HEK293 (cell line): ENCODE measurements at regions not wholly inside any gene's neighbourhood (a gene's known extent, or its start where the extent isn't known, plus 50 kb on each side); places are given as distances from the start of the nearest gene placed in this dataset.

Experiments used
- CTCF ChIA-PET: fragments of 350-600 bp; formaldehyde crosslinking; extraction: SDS; loops from one replicate; lab custom pipeline; 2021; ENCODE audit warnings: antibody characterized with exemption; lab: Yijun Ruan, JAX
- POLR2A ChIA-PET: fragments of 300-600 bp; formaldehyde crosslinking; extraction: SDS; loops from one replicate; lab custom pipeline; 2020; ENCODE audit warnings: antibody characterized with exemption, inconsistent platforms; lab: Yijun Ruan, JAX
- H3K27ac ChIP-seq: fragments of 200-500 bp; sonication (Bioruptor generic); 2 replicates; pipeline ENCODE4 v1.5.1; 2014; ENCODE audit warnings: low read depth, low read length, control low read depth, inconsistent platforms; ENCODE audit errors: extremely low read depth
- H3K36me3 ChIP-seq, 2 experiments: fragments of 200-500 bp in 1 of 2; sonication (Bioruptor generic) in 1 of 2; 1 replicate in 1 of 2; 2 replicates in 1 of 2; pipeline ENCODE4 v1.5.1; 2014 to 2017; ENCODE audit warnings: inconsistent platforms in 2 of 2, low read length in 2 of 2; ENCODE audit not compliant: control insufficient read depth in 2 of 2, insufficient read depth in 1 of 2
- H3K4me1 ChIP-seq: fragments of 200-500 bp; sonication (Bioruptor generic); 2 replicates; pipeline ENCODE4 v1.5.1; 2014; ENCODE audit warnings: mild to moderate bottlenecking, low read length, inconsistent platforms; ENCODE audit not compliant: control insufficient read depth, insufficient read depth
- H3K4me3 ChIP-seq: 2 replicates; pipeline ENCODE4 v1.5.1; 2011; ENCODE audit warnings: low read depth, mild to moderate bottlenecking, control low read depth, low read length, moderate library complexity
- H3K9me3 ChIP-seq: fragments of 200-500 bp; sonication (Bioruptor generic); 2 replicates; pipeline ENCODE4 v1.5.1; 2014; ENCODE audit warnings: low read depth, low read length, inconsistent platforms; ENCODE audit not compliant: control insufficient read depth, insufficient read depth
- KLF8 ChIP-seq: fragments of 450-650 bp; formaldehyde crosslinking; IDR thresholded peaks from 2 replicates; pipeline ENCODE4 v1.5.1; 2016; ENCODE audit warnings: missing biosample characterization, missing genetic modification characterization
- PATZ1 ChIP-seq: fragments of 450-650 bp; formaldehyde crosslinking; IDR thresholded peaks from 2 replicates; pipeline ENCODE4 v1.5.1; 2016; ENCODE audit warnings: missing biosample characterization, missing genetic modification characterization
- REST ChIP-seq: fragments of 450-650 bp; formaldehyde crosslinking; IDR thresholded peaks from 2 replicates; pipeline ENCODE4 v1.5.1; 2016; ENCODE audit warnings: missing biosample characterization, missing genetic modification characterization
- ZBTB21 ChIP-seq: fragments of 450-650 bp; formaldehyde crosslinking; IDR thresholded peaks from 2 replicates; pipeline ENCODE4 v1.5.1; 2017; ENCODE audit warnings: missing biosample characterization, missing genetic modification characterization
- ZNF112 ChIP-seq: fragments of 450-650 bp; formaldehyde crosslinking; IDR thresholded peaks from 2 replicates; pipeline ENCODE4 v1.5.0; 2017; ENCODE audit warnings: missing biosample characterization, missing genetic modification characterization
- ZNF140 ChIP-seq: fragments of 450-650 bp; formaldehyde crosslinking; IDR thresholded peaks from 2 replicates; pipeline ENCODE4 v1.5.1; 2016; ENCODE audit warnings: missing biosample characterization, missing genetic modification characterization
- ZNF221 ChIP-seq: fragments of 450-650 bp; formaldehyde crosslinking; IDR thresholded peaks from 2 replicates; pipeline ENCODE4 v1.5.1; 2017; ENCODE audit warnings: missing biosample characterization, missing genetic modification characterization, borderline replicate concordance
- ZNF248 ChIP-seq: fragments of 450-650 bp; formaldehyde crosslinking; IDR thresholded peaks from 2 replicates; pipeline ENCODE4 v1.5.1; 2017; ENCODE audit warnings: missing biosample characterization, missing genetic modification characterization
- ZNF266 ChIP-seq: fragments of 450-650 bp; formaldehyde crosslinking; IDR thresholded peaks from 2 replicates; pipeline ENCODE4 v1.5.1; 2016; ENCODE audit warnings: missing biosample characterization, missing genetic modification characterization, low read depth
- ZNF280C ChIP-seq: fragments of 450-650 bp; formaldehyde crosslinking; IDR thresholded peaks from 2 replicates; pipeline ENCODE4 v1.5.1; 2016; ENCODE audit warnings: missing biosample characterization, missing genetic modification characterization
- ZNF280D ChIP-seq: fragments of 450-650 bp; formaldehyde crosslinking; IDR thresholded peaks from 2 replicates; pipeline ENCODE4 v1.5.1; 2016; ENCODE audit warnings: missing biosample characterization, missing genetic modification characterization
- ZNF449 ChIP-seq: fragments of 450-650 bp; formaldehyde crosslinking; IDR thresholded peaks from 2 replicates; pipeline ENCODE4 v1.5.1; 2017; ENCODE audit warnings: missing biosample characterization, mild to moderate bottlenecking, missing genetic modification characterization, moderate library complexity
- ZNF48 ChIP-seq: fragments of 450-650 bp; formaldehyde crosslinking; IDR thresholded peaks from 2 replicates; pipeline ENCODE4 v1.5.1; 2016; ENCODE audit warnings: missing biosample characterization, missing genetic modification characterization
- ZNF510 ChIP-seq: fragments of 450-650 bp; formaldehyde crosslinking; IDR thresholded peaks from 2 replicates; pipeline ENCODE4 v1.5.1; 2018; ENCODE audit warnings: mild to moderate bottlenecking, missing genetic modification characterization, missing biosample characterization; ENCODE audit not compliant: insufficient replicate concordance
- ZNF530 ChIP-seq: fragments of 450-650 bp; formaldehyde crosslinking; IDR thresholded peaks from 2 replicates; pipeline ENCODE4 v1.5.1; 2016; ENCODE audit warnings: low read depth, missing biosample characterization, missing genetic modification characterization
- ZNF645 ChIP-seq: fragments of 450-650 bp; formaldehyde crosslinking; IDR thresholded peaks from 2 replicates; pipeline ENCODE4; 2016; ENCODE audit warnings: missing biosample characterization, missing genetic modification characterization
- ZNF658 ChIP-seq: fragments of 450-650 bp; formaldehyde crosslinking; IDR thresholded peaks from 2 replicates; pipeline ENCODE4; 2016; ENCODE audit warnings: missing biosample characterization, missing genetic modification characterization
- ZNF704 ChIP-seq: fragments of 450-650 bp; formaldehyde crosslinking; IDR thresholded peaks from 2 replicates; pipeline ENCODE4 v1.5.1; 2016; ENCODE audit warnings: missing biosample characterization, missing genetic modification characterization

GRCh38 chr5:143761663-143762062, 50.3 kb upstream of the HMHB1 start:
- CTCF ChIA-PET: interaction anchor here (0.6 kb wide), 1 partner anchor 429 kb away, joined by 3 read pairs; no protein-coding TSS in a partner anchor
- TF ChIP-seq ZNF704 (tag by site-specific recombination) (no peak), ZNF658 (no peak), ZNF530 (no peak), ZNF221 (tag by site-specific recombination) (no peak), ZNF112 (tag by site-specific recombination) (no peak), ZNF449 (tag by site-specific recombination) (no peak), KLF8 (tag by site-specific recombination) (no peak), PATZ1 (tag by site-specific recombination) (no peak), ZNF140 (tag by site-specific recombination) (no peak), REST (tag by site-specific recombination) (no peak), ZNF248 (tag by site-specific recombination) (no peak), ZNF280C (no peak), ZNF645 (tag by site-specific recombination) (no peak), ZBTB21 (tag by site-specific recombination) (no peak), ZNF280D (tag by site-specific recombination) (no peak), ZNF510 (tag by site-specific recombination) (no peak), ZNF266 (tag by site-specific recombination) (no peak), ZNF48 (no peak)
- POLR2A ChIA-PET: no interaction called here
- no peaks in the 10 kb centered on the region for H3K4me1 ChIP-seq
- H3K9me3 ChIP-seq: no peaks in the 10 kb centered on the region
- no peaks in the 10 kb centered on the region for H3K36me3 ChIP-seq
- no peak overlapping the region for H3K27ac ChIP-seq
- H3K4me3 ChIP-seq: no peak overlapping the region
